HG03457 (cell line): ENCODE measurements at regions not wholly inside any gene's neighbourhood (a gene's known extent, or its start where the extent isn't known, plus 50 kb on each side); places are given as distances from the start of the nearest gene placed in this dataset.

ENCODE experiments used
- ATAC-seq: cut with Tn5 transposase; IDR thresholded peaks from one replicate; pipeline ENCODE4 v1.9.1; 2021; ENCODE audit warnings: moderate number of reproducible peaks; ENCODE audit not compliant: unreplicated experiment

GRCh38 chr1:8093221-8093980 is 67.3 kb upstream of the ERRFI1 start:
- no peak for ATAC-seq

DNA sequence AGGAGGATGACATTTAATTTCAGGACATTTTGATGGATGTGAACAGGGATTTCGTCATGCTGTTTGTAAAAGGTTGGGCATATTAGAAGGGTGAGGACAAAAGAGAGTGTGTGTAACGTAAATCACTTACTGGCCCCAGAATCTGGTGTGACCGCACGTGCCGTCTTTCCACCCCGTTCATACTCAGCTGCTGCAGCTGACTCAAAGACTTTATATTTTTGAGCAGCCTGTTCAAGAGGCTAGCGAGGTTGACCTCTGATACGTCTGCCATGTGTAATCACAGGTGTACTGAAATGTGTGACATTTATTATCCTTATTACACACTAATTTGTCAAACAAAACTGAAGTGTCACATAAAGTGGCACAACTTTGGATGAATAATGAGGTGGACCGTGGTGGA is 66.5 kb upstream of the ERRFI1 start:
- no peak for ATAC-seq

DNA sequence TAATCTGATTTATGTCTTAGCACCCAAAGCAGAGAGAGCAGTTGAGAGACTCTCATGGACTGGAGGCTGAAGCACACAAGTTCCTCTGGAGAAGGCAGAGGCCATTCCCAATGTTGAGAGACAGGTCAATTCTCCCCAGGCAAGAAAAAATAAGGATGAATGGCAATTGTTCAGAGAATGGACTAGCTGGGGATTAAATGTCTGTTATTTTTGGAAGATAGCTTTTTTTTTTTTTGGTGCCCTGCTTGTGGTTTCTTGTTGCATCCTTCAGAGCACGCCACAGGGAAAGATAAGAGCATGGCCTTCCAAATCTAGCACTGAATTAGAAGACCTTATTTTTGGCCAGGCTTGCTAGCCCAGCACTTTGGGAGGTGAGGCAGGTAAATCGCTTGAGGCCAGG is 65.6 kb upstream of the ERRFI1 start:
- ATAC-seq = no peak

GRCh38 chr1:8090241-8090702 is 64.2 kb upstream of the ERRFI1 start:
- ATAC-seq = no peak

DNA sequence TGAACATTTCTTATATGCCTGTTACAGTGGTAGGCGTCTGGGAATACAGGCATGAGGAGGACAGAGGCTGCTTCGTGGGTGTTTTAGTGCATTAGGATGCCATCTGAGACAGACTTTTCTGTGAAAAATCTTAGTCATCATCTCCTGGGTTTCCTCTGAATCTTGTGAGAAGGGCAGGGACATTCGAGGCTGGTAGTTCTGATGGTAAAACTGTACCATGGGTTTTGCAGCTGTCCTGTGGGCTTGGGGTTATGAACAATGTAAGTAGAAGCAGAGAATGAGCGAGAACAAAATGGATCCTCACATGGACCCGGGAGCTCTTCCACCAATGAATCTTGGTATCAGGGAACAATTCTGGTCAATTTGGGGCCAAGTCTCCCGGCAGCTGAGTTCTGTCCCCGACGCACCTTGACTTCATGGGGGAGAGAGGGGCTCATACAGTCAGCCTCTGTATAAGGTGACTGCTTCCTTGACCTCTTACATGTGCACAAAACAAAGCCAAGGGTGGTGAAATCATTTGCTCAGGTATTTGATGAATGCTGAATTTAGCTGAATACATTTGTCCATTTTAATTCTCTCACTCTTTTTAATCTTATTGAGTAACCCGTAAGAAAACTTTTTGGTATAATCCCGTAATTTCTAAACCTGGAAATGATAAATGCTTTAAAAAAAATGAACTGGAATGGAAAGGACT is 63.6 kb upstream of the ERRFI1 start:
- ATAC-seq = no peak

GRCh38 chr1:8086055-8086454 is 59.9 kb upstream of the ERRFI1 start:
- ATAC-seq = no peak

- no peak for ATAC-seq
Observed at GRCh38 chr1:8084913-8085312, 58.8 kb upstream of the ERRFI1 start.

DNA sequence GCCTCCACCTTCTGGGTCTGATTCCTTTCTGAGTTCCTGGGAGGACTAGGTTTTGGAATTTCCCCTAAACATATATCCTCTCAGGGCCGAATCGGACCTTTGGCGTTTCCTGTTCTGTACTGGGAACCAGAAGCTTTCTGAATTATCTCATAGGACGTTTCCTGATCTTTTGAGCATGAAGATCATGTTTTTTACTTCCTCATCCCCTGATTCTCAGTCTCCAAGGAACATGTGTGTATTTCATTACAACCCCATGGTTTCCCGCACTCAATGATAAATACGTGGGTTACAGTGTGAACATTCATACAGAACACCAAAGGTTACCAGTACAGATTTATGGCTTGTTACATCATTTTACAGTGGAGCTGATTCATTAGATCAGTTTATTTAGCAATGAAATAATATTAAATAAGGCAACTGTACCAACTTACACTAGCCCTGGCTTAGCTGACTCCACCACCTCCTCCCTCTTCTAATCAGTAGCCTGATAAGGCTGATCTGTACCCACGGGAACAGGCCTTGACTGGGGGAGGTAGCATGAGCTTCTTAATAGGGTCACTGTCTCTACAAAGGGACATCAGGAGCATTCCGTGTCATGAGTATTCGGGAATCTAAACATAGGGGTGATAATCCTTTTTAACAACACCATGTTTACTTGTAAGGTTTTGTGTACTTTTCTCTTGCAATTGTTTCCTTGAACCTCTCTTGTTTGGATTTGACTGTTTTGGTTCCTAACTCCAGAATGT is 57.8 kb upstream of the ERRFI1 start:
- no peak for ATAC-seq

GRCh38 chr1:8082945-8083344 is 56.8 kb upstream of the ERRFI1 start:
- no peak for ATAC-seq

DNA sequence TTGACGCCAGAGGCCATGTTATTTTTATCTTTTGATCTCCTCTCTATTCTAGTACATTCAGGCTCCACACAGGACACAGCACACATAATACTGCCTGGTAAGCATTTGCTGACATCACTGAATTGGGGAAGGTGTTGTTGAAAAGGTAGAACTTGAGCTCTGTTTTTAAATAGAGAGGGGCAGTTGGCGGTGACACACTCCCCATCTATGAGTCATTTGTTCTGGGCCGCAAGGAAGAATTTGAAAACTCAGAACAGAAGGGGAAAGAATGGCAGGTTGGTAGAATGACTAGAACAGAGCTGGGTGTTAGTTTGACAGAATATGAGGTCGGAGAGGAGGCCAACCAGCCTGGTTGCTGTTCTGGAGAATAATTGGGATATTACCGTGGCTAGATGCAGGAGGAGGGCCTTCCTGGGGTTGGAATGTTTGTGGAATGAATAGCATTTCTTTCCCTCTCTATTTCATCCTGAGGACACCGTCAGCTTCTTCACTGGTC is 52.1 kb upstream of the ERRFI1 start:
- ATAC-seq = no peak

GRCh38 chr1:8077602-8078001 is 51.5 kb upstream of the ERRFI1 start:
- no peak for ATAC-seq

- ATAC-seq = no peak
Observed at GRCh38 chr1:8077120-8077573, 51.0 kb upstream of the ERRFI1 start.

DNA sequence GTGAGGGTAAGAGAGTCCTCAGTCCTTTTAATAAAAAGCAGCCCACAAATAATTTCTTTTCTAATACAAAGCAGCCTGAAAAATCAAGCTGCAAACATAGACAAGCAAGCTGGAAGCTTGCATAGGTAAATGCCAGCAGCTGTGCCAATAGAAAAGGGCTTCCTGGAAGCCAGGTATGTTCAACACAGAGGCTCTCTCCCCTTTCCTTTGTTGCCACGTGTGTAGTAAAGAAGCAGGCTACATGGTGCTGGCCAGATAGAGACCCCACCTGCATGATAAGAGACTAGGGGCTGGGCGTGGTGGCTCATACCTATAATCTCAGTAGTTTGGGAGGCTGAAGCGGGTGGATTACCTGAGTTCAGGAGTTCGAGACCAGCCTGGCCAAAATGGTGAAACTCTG is 50.1 kb upstream of the ERRFI1 start:
- no peak for ATAC-seq
